ENCODE measurements at regions not wholly inside any gene's neighbourhood (a gene's known extent, or its start where the extent isn't known, plus 50 kb on each side); places are given as distances from the start of the nearest gene placed in this dataset.

GRCh38 chr20:11331096-11331495 lies 586.6 kb upstream of the BTBD3 start:
- no peak for TF ChIP-seq CTCF (IDR thresholded peaks at IDR 0.05; ENCODE audit: borderline replicate concordance, control extremely low read depth, extremely low read depth, insufficient read depth, missing control alignments)
- no peak for DNase-seq (ENCODE audit: low spot score)
- in situ Hi-C loops (cut with MboI; ENCODE audit: low sequenced_read_pairs, unreplicated experiment): no loop called here

GRCh38 chr20:11332381-11332780 lies 585.3 kb upstream of the BTBD3 start:
- DNase-seq (ENCODE audit: low spot score): no peak
- TF ChIP-seq CTCF (IDR thresholded peaks at IDR 0.05; ENCODE audit: borderline replicate concordance, control extremely low read depth, extremely low read depth, insufficient read depth, missing control alignments): no peak
- in situ Hi-C loops (cut with MboI; ENCODE audit: low sequenced_read_pairs, unreplicated experiment): no loop called here

- in situ Hi-C loops (cut with MboI; ENCODE audit: low sequenced_read_pairs, unreplicated experiment): no loop called here
- TF ChIP-seq CTCF (IDR thresholded peaks at IDR 0.05; ENCODE audit: borderline replicate concordance, control extremely low read depth, extremely low read depth, insufficient read depth, missing control alignments): no peak
Measured at GRCh38 chr20:11333634-11334033, 584.1 kb upstream of the BTBD3 start.

GRCh38 chr20:11337361-11338130 lies 580.1 kb upstream of the BTBD3 start:
- no peak for DNase-seq (ENCODE audit: low spot score)
- TF ChIP-seq CTCF (IDR thresholded peaks at IDR 0.05; ENCODE audit: borderline replicate concordance, control extremely low read depth, extremely low read depth, insufficient read depth, missing control alignments): no peak
- in situ Hi-C loops (cut with MboI; ENCODE audit: low sequenced_read_pairs, unreplicated experiment): no loop called here

More at GRCh38 chr20:11333634-11334033, 584.1 kb upstream of the BTBD3 start:
- no peak for DNase-seq (ENCODE audit: low spot score)

GRCh38 chr20:11338496-11339306 lies 579.0 kb upstream of the BTBD3 start:
- in situ Hi-C loops (cut with MboI; ENCODE audit: low sequenced_read_pairs, unreplicated experiment): no loop called here
- no peak for DNase-seq (ENCODE audit: low spot score)
- TF ChIP-seq CTCF (IDR thresholded peaks at IDR 0.05; ENCODE audit: borderline replicate concordance, control extremely low read depth, extremely low read depth, insufficient read depth, missing control alignments): no peak

- in situ Hi-C loops (cut with MboI; ENCODE audit: low sequenced_read_pairs, unreplicated experiment): no loop called here
- TF ChIP-seq CTCF (IDR thresholded peaks at IDR 0.05; ENCODE audit: borderline replicate concordance, control extremely low read depth, extremely low read depth, insufficient read depth, missing control alignments): no peak
- DNase-seq (ENCODE audit: low spot score): no peak
Measured at GRCh38 chr20:11344939-11345338, 572.8 kb upstream of the BTBD3 start.

All from GM13976 (cell line).